ENCODE measurements at regions not wholly inside any gene's neighbourhood (a gene's known extent, or its start where the extent isn't known, plus 50 kb on each side); places are given as distances from the start of the nearest gene placed in this dataset.
"Not testable (repeated sequence)": the region's sequence is repeated elsewhere in the genome, so short reads cannot be mapped to it uniquely, and the experiment has no call there.

DNA sequence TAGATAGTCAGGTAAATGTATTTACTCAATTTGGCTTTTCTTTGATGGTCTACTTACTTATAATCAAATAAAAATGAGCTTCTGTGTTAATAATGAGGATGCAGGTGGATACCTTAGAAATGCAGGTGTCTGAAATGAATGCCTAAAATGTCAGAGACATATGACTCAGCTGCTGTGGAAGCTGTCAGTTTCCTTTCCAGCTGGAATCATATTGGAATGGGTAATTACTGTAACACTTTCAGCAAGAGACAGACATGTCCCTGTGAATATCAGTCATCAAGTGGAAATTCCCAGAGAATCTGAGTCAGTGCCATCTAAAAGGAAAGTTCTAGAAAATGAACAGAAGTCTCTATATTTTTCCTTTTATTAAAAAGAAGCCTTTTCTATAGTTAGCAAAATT is 783.0 kb upstream of the AADAT start:
- H3K9me3 Mint-ChIP-seq = peaks cover 0 to 12% of the 10 kb centered on the region in 2 donors
- DNase-seq (no peak), ATAC-seq (no peak)
- no peak overlapping the region for H3K27ac Mint-ChIP-seq
- no peak overlapping the region for H3K4me3 Mint-ChIP-seq
- no peaks in the 10 kb centered on the region for H3K27me3 Mint-ChIP-seq
- H3K4me1 Mint-ChIP-seq = no peaks in the 10 kb centered on the region

DNA sequence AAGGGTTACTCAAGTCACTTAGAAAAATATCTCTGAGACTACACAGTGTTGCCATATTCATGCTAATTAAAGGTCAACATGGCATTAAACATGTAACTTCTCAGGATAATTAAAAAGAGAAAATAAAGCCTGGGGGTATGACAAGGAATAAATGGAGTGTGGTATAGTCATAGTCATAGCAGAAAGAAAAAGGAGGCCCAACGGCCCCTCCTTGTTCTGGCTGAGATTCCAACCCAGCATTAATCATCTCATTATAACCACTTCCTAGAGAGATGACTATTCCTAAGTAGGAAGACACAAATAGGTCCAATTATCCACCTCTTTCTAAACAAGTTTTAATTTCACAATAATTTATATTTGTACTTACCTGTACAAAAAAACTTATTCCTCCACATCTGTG is 778.4 kb upstream of the AADAT start:
- no peak for ATAC-seq
- Mint-ChIP-seq H3K27me3 (no peaks in the 10 kb centered on the region), H3K4me1 (no peaks in the 10 kb centered on the region), H3K27ac (no peak overlapping the region), H3K9me3 (peaks cover 13 to 20% of the 10 kb centered on the region in 2 donors), H3K4me3 (no peak overlapping the region)
- DNase-seq = no peak

DNA sequence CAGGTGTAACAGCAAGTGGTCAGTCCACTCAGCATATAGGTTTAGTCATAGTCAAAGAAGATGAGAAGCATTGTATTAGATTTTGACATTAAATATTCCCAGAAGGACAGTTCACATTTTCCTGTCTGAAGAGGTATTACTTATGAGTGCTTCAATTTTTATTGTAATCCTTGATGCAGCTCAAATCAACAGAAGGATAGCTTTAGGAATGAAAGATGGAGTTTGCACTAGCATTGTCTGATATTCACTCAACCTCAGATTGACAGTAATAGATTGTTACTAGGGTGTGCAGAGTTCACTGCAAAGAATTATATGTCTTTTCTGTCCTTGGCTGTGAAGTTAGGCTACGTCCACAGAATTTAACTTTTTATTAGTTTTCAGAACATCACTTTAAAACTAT is 764.3 kb upstream of the AADAT start:
- no peak for ATAC-seq
- Mint-ChIP-seq H3K27me3 (no peaks in the 10 kb centered on the region), H3K4me1 (no peaks in the 10 kb centered on the region), H3K27ac (no peak overlapping the region), H3K4me3 (no peak overlapping the region), H3K9me3 (peaks cover 10 to 13% of the 10 kb centered on the region in 2 donors)
- no peak for DNase-seq

DNA sequence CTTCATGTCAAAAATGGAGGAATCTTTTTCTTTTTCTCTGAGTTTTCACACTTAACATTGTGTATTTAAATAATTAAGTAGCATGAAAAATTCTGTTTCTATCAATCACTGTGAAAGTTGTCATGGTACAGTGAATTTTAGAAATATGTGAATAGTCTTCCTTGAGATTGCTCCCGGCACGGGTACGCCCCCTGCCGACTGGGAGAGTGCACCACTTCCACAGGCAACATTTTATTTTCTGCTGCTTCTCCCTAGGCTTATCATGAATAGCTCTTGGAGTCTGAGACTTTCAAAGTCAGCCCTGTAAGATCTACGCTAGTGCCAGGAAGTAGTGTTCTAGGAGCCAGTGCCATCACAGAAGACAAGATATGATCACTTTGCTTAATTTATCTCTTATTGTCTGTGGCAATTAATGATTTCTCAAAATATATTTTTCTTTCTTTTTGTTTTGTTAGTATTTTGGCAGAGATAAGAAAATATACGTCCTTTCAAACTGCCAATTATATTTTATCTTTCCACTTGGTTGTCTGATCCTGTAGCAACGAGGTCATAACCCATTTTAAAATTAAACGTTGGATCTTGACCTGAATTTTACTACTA is 763.8 kb upstream of the AADAT start:
- Mint-ChIP-seq H3K4me1 (no peaks in the 10 kb centered on the region), H3K27ac (no peak overlapping the region), H3K27me3 (no peaks in the 10 kb centered on the region), H3K9me3 (peaks cover 8 to 10% of the 10 kb centered on the region in 2 donors), H3K4me3 (no peak overlapping the region)
- peak; percentile 1 to 8 for DNase-seq
- no peak for ATAC-seq

DNA sequence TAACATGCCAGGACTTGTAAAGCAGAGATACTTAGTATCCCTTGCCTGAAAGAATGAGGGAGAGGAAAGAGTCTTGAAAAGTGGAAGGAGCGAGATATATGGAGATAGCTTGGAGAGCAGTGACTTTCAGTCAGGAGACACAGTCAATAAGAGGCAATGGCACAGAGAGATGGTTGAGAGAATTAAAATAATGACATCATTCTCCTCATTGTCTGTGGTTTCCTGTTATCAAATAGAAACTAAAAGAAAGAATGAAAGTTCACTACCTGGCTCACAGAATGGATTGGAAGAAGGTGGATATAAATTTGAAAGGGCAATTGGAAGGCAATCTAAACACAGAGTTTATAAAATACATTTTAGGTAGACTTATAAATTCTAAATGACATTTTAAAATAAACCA is 760.2 kb upstream of the AADAT start:
- H3K9me3 Mint-ChIP-seq = peaks cover 5 to 7% of the 10 kb centered on the region in 2 donors
- H3K4me3 Mint-ChIP-seq = no peak overlapping the region
- DNase-seq (no peak), ATAC-seq (no peak)
- H3K27me3 Mint-ChIP-seq = no peaks in the 10 kb centered on the region
- H3K27ac Mint-ChIP-seq = no peak overlapping the region
- H3K4me1 Mint-ChIP-seq = no peaks in the 10 kb centered on the region

DNA sequence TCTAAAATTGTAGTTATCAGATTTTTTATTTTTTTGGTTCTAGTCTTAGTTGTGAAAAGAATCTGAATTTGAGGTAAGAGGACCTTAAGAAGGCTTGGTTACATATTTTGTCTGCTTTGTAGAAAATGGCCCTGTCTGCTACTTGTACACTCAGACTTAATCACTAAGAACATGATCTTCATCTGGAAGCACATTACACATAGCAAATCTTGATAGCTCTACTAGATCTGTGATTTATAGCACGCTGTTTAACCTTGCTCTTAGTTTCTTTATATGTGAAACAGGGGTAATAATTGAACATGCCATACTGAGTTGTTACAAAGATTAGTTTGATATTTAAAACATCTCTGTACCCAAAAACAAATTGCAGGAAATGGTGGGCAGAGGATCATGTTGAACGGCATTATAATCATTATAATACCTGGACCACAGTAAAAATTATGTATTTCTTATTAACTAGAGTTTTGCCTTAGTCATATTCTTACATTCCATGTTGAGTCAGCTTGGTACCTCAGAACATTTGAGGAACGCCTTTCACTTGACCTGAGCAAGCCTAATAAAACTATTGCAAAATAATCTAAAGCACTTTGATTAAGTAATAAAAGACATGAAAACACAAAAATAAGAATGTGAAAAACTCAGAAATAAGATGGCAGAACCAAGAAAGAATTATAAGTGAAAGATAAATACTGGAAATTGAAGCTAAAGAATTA is 738.0 kb upstream of the AADAT start:
- DNase-seq (no peak), ATAC-seq (no peak)
- no peaks in the 10 kb centered on the region for H3K27me3 Mint-ChIP-seq
- H3K4me1 Mint-ChIP-seq = no peaks in the 10 kb centered on the region
- peaks cover 6% of the 10 kb centered on the region in 2 donors for H3K9me3 Mint-ChIP-seq
- H3K4me3 Mint-ChIP-seq = no peak overlapping the region
- no peak overlapping the region for H3K27ac Mint-ChIP-seq

DNA sequence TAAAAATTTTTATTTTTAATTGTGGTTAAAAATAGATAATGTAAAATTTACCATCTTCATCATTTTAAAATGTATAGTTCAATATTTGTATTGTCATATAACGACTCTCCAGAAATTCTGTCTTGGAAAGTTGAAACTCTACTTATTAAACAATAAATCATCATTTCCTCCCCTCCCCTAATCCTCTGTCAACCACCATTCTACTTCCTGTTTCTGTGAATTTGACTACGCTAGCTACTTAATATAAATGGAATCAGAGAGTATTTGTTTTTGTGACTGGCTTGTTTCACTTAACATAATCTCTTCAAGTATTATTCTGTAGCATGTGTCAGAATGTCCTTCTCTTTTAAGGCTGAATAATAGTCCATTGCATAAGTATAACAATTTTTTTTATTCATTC is 729.0 kb upstream of the AADAT start:
- H3K27ac Mint-ChIP-seq = no peak overlapping the region
- DNase-seq (no peak), ATAC-seq (no peak)
- H3K27me3 Mint-ChIP-seq = no peaks in the 10 kb centered on the region
- no peak overlapping the region for H3K4me3 Mint-ChIP-seq
- no peaks in the 10 kb centered on the region for H3K4me1 Mint-ChIP-seq
- H3K9me3 Mint-ChIP-seq = peaks cover 23 to 32% of the 10 kb centered on the region in 2 donors

DNA sequence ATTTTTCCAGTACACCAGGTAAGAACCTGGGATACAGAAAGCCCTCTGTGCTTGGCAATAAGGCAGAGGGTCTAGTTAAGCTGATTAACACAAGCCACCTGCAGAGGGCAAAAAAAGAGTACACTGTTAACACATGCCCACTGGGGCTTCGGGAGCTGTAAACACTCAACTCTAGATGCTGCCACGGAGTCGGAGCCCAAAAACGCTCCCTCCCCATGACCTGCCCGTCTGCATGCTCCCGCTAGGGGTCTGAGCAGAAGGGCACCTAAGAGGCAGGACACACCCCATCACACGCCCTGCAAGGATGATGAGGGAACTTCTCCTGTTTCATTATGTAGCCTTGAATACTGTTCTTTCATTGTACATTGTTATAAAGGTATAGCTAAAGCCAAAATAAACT is 715.6 kb upstream of the AADAT start:
- no peak overlapping the region for H3K4me3 Mint-ChIP-seq
- no peak for DNase-seq
- no peaks in the 10 kb centered on the region for H3K4me1 Mint-ChIP-seq
- H3K27ac Mint-ChIP-seq = no peak overlapping the region
- peaks cover 11 to 15% of the 10 kb centered on the region in 2 donors for H3K9me3 Mint-ChIP-seq
- no peak for ATAC-seq
- H3K27me3 Mint-ChIP-seq = no peaks in the 10 kb centered on the region

DNA sequence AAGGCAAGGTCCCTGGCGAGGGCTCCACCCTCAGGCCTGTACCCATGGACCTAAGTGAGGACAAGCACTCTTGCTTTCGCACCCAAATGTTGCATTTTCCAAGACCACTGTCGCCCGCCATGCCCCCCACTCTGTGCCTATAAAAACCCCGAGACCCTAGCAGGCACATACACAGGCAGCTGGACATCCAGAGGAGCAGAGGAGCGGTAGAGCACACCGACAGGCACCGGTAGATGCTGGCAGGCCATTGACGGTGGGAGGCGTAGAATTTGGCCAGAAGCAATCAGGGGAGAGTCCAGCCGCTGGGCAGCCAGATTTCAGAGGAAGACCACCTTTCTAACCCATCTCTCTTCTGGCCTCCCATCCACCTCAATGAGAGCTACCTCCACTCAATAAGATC is 715.2 kb upstream of the AADAT start:
- no peak for ATAC-seq
- Mint-ChIP-seq H3K27me3 (no peaks in the 10 kb centered on the region), H3K4me3 (no peak overlapping the region), H3K4me1 (no peaks in the 10 kb centered on the region), H3K9me3 (peaks cover 11 to 14% of the 10 kb centered on the region in 2 donors), H3K27ac (no peak overlapping the region)
- no peak for DNase-seq

DNA sequence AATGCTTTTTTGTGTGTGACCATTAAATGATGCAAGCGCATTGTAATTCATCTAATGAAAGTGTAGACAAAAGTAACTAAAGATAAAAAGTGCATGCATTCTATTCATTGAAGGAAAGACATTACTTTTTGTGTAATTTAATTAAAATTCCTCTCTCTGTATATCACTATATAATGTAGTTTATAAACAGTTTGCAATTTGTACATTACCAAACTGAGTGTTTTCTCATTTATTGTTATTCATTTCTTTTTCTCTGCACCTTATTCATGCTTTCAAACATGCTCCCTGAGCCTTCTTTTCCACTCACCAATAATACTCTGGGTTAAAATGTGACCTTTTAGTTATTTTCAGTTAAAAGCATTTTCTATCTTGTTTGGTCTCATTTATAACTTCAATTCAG is 713.7 kb upstream of the AADAT start:
- DNase-seq (no peak), ATAC-seq (no peak)
- Mint-ChIP-seq H3K4me1 (no peaks in the 10 kb centered on the region), H3K9me3 (peaks cover 8 to 11% of the 10 kb centered on the region in 2 donors), H3K27ac (no peak overlapping the region), H3K4me3 (no peak overlapping the region), H3K27me3 (no peaks in the 10 kb centered on the region)

DNA sequence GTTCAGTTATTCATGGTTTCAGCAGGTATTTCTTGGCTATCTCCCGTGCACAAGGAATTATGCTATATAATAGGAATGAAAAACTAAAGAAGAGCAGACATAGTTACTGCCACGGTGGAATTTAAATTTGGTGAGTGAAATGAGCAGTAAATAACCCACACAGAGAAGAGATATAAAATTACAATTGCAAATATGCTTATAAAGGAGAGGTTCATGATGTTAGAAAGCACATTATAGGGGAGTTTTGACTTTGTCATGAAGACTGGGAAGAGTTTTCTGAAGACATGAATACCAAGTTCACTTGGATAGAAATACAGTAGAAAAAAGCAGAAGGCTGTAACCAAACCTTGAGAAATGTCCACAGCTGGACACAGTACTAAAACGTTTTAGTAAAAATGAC is 712.0 kb upstream of the AADAT start:
- peaks cover under 1 to 4% of the 10 kb centered on the region in 2 donors for H3K9me3 Mint-ChIP-seq
- no peak overlapping the region for H3K27ac Mint-ChIP-seq
- DNase-seq = no peak
- no peak overlapping the region for H3K4me3 Mint-ChIP-seq
- ATAC-seq = no peak
- H3K4me1 Mint-ChIP-seq = no peaks in the 10 kb centered on the region
- no peaks in the 10 kb centered on the region for H3K27me3 Mint-ChIP-seq

DNA sequence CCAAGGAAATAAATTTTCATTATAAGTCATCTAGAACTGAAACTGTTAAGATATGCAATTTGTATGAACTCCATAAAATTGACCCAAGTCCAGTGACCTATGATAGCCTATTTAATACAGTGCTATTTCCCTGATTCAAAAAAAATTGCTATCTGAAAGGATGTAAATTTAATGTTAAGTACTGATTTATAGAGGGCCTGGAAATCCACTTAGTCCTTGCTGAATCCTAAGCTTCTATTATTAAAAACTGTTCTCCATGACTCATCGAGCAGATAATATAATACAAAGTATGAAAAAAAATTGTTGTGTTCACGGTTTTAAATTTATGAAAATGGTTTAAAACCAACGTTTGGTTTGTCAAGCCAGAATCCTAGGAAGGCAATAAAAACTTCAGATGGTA is 704.8 kb upstream of the AADAT start:
- H3K27ac Mint-ChIP-seq = no peak overlapping the region
- no peak overlapping the region for H3K4me3 Mint-ChIP-seq
- no peak for ATAC-seq
- DNase-seq = no peak
- no peaks in the 10 kb centered on the region for H3K4me1 Mint-ChIP-seq
- H3K27me3 Mint-ChIP-seq = no peaks in the 10 kb centered on the region
- no peaks in the 10 kb centered on the region for H3K9me3 Mint-ChIP-seq

DNA sequence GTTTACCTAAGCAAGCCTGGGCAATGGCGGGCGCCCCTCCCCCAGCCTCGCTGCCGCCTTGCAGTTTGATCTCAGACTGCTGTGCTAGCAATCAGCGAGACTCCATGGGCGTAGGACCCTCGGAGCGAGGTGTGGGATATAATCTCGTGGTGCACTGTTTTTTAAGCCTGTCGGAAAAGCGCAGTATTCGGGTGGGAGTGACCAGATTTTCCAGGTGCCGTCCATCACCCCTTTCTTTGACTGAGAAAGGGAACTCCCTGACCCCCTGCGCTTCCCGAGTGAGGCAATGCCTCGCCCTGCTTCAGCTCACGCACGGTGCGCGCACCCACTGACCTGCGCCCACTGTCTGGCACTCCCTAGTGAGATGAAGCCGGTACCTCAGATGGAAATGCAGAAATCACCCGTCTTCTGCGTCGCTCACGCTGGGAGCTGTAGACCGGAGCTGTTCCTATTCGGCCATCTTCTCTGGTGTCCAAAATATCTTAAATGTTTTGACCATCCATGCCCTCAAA is 698.8 kb upstream of the AADAT start:
- DNase-seq, H3K27me3 Mint-ChIP-seq, H3K4me3 Mint-ChIP-seq, ATAC-seq, H3K9me3 Mint-ChIP-seq, H3K27ac Mint-ChIP-seq, H3K4me1 Mint-ChIP-seq: not testable (repeated sequence)

DNA sequence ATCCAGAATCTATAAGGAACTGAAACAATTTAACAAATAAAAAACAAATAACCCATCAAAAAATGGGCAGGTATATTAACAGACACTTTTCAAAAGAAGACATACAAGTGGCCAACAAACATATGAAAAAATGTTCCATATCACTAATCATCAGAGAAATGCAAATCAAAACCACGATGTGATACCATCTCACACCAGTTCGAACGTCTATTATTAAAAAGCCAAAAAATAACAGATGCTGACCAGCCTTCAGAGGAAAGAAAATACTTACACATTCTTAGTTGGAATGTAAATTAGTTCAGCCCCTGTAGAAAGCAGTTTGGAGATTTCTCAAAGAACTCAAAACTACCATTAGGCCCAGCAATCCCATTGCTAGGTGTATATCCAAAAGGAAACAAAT is 687.9 kb upstream of the AADAT start:
- no peaks in the 10 kb centered on the region for H3K27me3 Mint-ChIP-seq
- H3K27ac Mint-ChIP-seq = no peak overlapping the region
- no peak overlapping the region for H3K4me3 Mint-ChIP-seq
- peaks cover 5 to 13% of the 10 kb centered on the region in 2 donors for H3K9me3 Mint-ChIP-seq
- ATAC-seq = no peak
- no peak for DNase-seq
- no peaks in the 10 kb centered on the region for H3K4me1 Mint-ChIP-seq

DNA sequence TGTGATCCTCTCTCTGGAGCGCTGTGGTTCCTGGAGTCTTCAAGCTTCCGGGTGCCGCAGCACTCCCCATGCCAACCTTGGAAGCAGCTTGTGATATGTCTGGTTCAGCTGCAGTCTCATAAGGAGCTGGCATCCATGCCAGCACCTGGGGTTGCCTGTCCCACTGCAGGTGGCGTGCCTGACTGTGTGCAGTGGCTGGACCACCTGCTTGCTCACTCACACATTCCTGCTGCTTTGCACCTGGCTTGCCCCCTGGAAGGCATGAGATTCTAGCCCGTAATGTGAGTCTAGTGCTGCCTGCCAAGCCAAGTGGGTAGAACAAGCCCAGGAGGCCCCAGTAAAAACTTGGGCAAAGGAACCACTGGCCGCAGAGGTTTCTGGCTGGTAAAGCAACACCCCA is 687.2 kb upstream of the AADAT start:
- H3K27ac Mint-ChIP-seq = no peak overlapping the region
- no peak overlapping the region for H3K4me3 Mint-ChIP-seq
- H3K9me3 Mint-ChIP-seq = peaks cover 5 to 13% of the 10 kb centered on the region in 2 donors

DNA sequence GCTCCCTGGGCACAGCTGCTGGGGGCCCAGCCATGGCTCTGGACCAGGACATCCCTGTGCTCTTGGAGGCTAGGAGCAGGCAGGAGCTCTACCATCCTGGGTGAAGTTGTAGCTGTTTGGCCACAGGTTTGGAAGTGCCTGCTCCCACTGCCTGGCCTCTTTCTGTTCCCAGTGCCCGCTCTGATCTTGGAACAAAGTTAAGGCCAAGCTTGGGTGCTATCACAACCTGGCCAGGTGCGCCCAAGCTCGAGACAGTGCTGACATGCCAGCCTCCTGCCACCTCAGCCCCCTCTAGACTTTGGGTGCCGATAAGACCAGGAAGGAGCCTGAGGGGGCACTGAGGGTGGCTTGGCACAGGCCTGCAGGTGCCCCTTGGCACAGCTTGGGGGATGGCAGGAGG is 686.1 kb upstream of the AADAT start:
- Mint-ChIP-seq H3K27ac (no peak overlapping the region), H3K27me3 (no peaks in the 10 kb centered on the region), H3K4me3 (no peak overlapping the region), H3K4me1 (no peaks in the 10 kb centered on the region), H3K9me3 (peaks cover 5 to 13% of the 10 kb centered on the region in 2 donors)
- DNase-seq (no peak), ATAC-seq (no peak)

More for the DNA sequence above, 687.2 kb upstream of the AADAT start:
- ATAC-seq (no peak), DNase-seq (no peak)
- Mint-ChIP-seq H3K27me3 (no peaks in the 10 kb centered on the region), H3K4me1 (no peaks in the 10 kb centered on the region)

Measured in stimulated activated naive CD8-positive, alpha-beta T cell treated with anti-CD3 and anti-CD28 coated beads, Interleukin-15, amount 100 ng/mL, for 72 hours (primary cell).